ENCODE measurements at regions not wholly inside any gene's neighbourhood (a gene's known extent, or its start where the extent isn't known, plus 50 kb on each side); places are given as distances from the start of the nearest gene placed in this dataset.
A peak's percentile ranks its signal among the peaks of the same experiment; 100 is the strongest.

DNA sequence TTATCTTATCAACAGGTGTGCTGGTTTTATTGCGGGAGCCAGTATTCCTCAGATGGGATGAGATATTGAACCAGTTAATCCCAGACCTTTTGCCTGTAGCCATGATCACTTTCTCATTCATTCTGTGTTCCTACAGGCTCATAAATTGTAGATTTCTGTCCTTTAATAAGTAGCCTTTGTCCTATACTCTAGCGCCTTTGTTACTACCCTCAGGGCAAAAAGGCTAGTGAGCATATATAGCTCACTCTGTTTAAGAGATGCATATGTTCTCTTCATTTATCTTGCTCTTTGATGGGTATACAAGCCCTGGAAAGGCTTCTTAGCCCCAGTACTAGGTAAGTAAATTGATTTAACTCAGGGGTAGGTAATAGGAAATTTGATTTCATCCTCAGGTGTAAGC, 95.1 kb downstream of the OXSM start:
- TF ChIP-seq, protein P1, sequence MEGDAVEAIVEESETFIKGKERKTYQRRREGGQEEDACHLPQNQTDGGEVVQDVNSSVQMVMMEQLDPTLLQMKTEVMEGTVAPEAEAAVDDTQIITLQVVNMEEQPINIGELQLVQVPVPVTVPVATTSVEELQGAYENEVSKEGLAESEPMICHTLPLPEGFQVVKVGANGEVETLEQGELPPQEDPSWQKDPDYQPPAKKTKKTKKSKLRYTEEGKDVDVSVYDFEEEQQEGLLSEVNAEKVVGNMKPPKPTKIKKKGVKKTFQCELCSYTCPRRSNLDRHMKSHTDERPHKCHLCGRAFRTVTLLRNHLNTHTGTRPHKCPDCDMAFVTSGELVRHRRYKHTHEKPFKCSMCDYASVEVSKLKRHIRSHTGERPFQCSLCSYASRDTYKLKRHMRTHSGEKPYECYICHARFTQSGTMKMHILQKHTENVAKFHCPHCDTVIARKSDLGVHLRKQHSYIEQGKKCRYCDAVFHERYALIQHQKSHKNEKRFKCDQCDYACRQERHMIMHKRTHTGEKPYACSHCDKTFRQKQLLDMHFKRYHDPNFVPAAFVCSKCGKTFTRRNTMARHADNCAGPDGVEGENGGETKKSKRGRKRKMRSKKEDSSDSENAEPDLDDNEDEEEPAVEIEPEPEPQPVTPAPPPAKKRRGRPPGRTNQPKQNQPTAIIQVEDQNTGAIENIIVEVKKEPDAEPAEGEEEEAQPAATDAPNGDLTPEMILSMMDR (conservative IDR thresholded peaks at IDR 0.05 in 1 of 2, IDR thresholded peaks at IDR 0.05 in 1 of 2; ENCODE audit: low read depth in 1 of 2, low read length in 2 of 2) = no peak
- TF ChIP-seq EZH2 (IDR thresholded peaks at IDR 0.05; ENCODE audit: low read length, missing control alignments) = no peak
- DNase-seq (ENCODE audit: low read depth in 2 of 2) = no peak
- H3K36me3 ChIP-seq (ENCODE audit: control insufficient read depth, insufficient read depth, low read length) = no peaks in the 10 kb centered on the region

DNA sequence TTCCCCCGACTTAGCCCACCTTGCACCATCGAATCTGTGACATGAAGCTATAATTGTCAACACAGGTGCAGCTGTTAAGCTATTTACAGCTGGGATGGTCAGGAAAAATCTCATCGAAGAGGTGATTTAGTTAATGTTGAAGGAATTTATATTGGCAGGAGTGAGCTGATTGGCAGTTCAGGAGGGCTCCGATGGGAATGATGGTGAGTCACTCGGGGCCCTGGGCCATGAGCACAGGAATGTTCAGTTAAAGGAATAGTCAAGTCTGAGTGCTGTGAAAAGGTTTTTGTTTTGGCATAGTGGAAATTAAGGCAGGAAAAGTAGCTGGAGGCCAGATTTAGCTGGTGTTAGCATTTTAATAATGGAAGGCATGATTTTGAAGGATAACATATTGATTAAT, 95.7 kb downstream of the OXSM start:
- Histone ChIP-seq H3K9me3 (ENCODE audit: control insufficient read depth, insufficient read depth, low read depth, low read length) (no peaks in the 10 kb centered on the region), H3K79me2 (ENCODE audit: control insufficient read depth, insufficient read depth, low read length) (no peaks in the 10 kb centered on the region), H3K4me2 (ENCODE audit: extremely low read depth, insufficient read depth, low read length) (peak overlapping the region; percentile 15), H2AFZ (ENCODE audit: low read length) (no peak overlapping the region), H3K4me3 (replicated peaks in 1 of 4; ENCODE audit: control extremely low read depth in 1 of 4, insufficient read depth in 1 of 4, low read depth in 3 of 4, low read length in 4 of 4) (no peak overlapping the region), H3K36me3 (ENCODE audit: control insufficient read depth, insufficient read depth, low read length) (no peaks in the 10 kb centered on the region), H3K27me3 (ENCODE audit: control insufficient read depth, insufficient read depth, low read length) (no peaks in the 10 kb centered on the region), H3K27ac (ENCODE audit: insufficient read depth, low read length) (no peak overlapping the region), H4K20me1 (ENCODE audit: control insufficient read depth, extremely low read depth, insufficient read depth, low read length) (no peaks in the 10 kb centered on the region), H3K4me1 (ENCODE audit: control insufficient read depth, extremely low read depth, insufficient read depth, low read length) (no peaks in the 10 kb centered on the region), H3K9ac (ENCODE audit: insufficient read depth, low read length) (no peak overlapping the region)
- TF ChIP-seq EZH2 (IDR thresholded peaks at IDR 0.05; ENCODE audit: low read length, missing control alignments) = no peak
- TF ChIP-seq, protein P1 (conservative IDR thresholded peaks at IDR 0.05 in 1 of 2, IDR thresholded peaks at IDR 0.05 in 1 of 2; ENCODE audit: low read depth in 1 of 2, low read length in 2 of 2) = no peak
- DNase-seq (ENCODE audit: low read depth in 2 of 2) = peak in 1 of 2 donors; percentile 51

More for the DNA sequence above, 95.1 kb downstream of the OXSM start:
- no peaks in the 10 kb centered on the region for H3K27me3 ChIP-seq (ENCODE audit: control insufficient read depth, insufficient read depth, low read length)
- H3K9ac ChIP-seq (ENCODE audit: insufficient read depth, low read length) = no peak overlapping the region
- H3K4me1 ChIP-seq (ENCODE audit: control insufficient read depth, extremely low read depth, insufficient read depth, low read length) = no peaks in the 10 kb centered on the region
- no peak overlapping the region for H3K4me2 ChIP-seq (ENCODE audit: extremely low read depth, insufficient read depth, low read length)
- H3K79me2 ChIP-seq (ENCODE audit: control insufficient read depth, insufficient read depth, low read length) = no peaks in the 10 kb centered on the region
- H2AFZ ChIP-seq (ENCODE audit: low read length) = no peak overlapping the region
- no peak overlapping the region for H3K27ac ChIP-seq (ENCODE audit: insufficient read depth, low read length)
- H3K9me3 ChIP-seq (ENCODE audit: control insufficient read depth, insufficient read depth, low read depth, low read length) = no peaks in the 10 kb centered on the region
- no peaks in the 10 kb centered on the region for H4K20me1 ChIP-seq (ENCODE audit: control insufficient read depth, extremely low read depth, insufficient read depth, low read length)
- no peak overlapping the region for H3K4me3 ChIP-seq (replicated peaks in 1 of 4; ENCODE audit: control extremely low read depth in 1 of 4, insufficient read depth in 1 of 4, low read depth in 3 of 4, low read length in 4 of 4)

DNA sequence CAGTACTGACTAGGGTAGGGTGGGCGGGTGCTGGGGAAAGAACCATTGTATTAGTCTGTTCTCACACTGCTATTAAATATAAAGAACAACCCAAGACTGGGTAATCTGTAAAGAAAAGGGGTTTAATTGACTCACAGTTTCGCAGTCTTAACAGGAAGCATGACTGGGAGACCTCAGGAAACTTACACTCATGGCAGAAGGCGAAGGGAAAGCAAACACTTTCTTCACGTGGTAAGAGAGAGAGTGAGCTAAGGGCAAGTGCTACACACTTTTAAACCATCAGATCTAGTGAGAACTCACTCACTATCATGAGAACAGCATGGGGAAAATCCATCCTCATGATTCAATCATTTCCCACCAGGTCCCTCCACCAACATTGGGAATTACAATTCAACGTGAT, 98.0 kb downstream of the OXSM start:
- no peaks in the 10 kb centered on the region for H3K36me3 ChIP-seq (ENCODE audit: control insufficient read depth, insufficient read depth, low read length)
- no peaks in the 10 kb centered on the region for H4K20me1 ChIP-seq (ENCODE audit: control insufficient read depth, extremely low read depth, insufficient read depth, low read length)
- H3K79me2 ChIP-seq (ENCODE audit: control insufficient read depth, insufficient read depth, low read length) = no peaks in the 10 kb centered on the region
- TF ChIP-seq, protein P1 (conservative IDR thresholded peaks at IDR 0.05 in 1 of 2, IDR thresholded peaks at IDR 0.05 in 1 of 2; ENCODE audit: low read depth in 1 of 2, low read length in 2 of 2) = no peak
- TF ChIP-seq EZH2 (IDR thresholded peaks at IDR 0.05; ENCODE audit: low read length, missing control alignments) = no peak
- H2AFZ ChIP-seq (ENCODE audit: low read length) = no peak overlapping the region
- no peak overlapping the region for H3K4me2 ChIP-seq (ENCODE audit: extremely low read depth, insufficient read depth, low read length)
- H3K27ac ChIP-seq (ENCODE audit: insufficient read depth, low read length) = no peak overlapping the region
- no peak overlapping the region for H3K9ac ChIP-seq (ENCODE audit: insufficient read depth, low read length)
- no peak for DNase-seq (ENCODE audit: low read depth in 2 of 2)
- H3K27me3 ChIP-seq (ENCODE audit: control insufficient read depth, insufficient read depth, low read length) = no peaks in the 10 kb centered on the region
- H3K9me3 ChIP-seq (ENCODE audit: control insufficient read depth, insufficient read depth, low read depth, low read length) = no peaks in the 10 kb centered on the region
- H3K4me3 ChIP-seq (replicated peaks in 1 of 4; ENCODE audit: control extremely low read depth in 1 of 4, insufficient read depth in 1 of 4, low read depth in 3 of 4, low read length in 4 of 4) = no peak overlapping the region
- no peaks in the 10 kb centered on the region for H3K4me1 ChIP-seq (ENCODE audit: control insufficient read depth, extremely low read depth, insufficient read depth, low read length)
